ENCODE measurements at regions not wholly inside any gene's neighbourhood (a gene's known extent, or its start where the extent isn't known, plus 50 kb on each side); places are given as distances from the start of the nearest gene placed in this dataset.
"Not testable (repeated sequence)": the region's sequence is repeated elsewhere in the genome, so short reads cannot be mapped to it uniquely, and the experiment has no call there.

GRCh38 chr7:81446212-81446611, 323.6 kb downstream of the HGF start:
- H3K9me3 ChIP-seq, result no peaks in the 10 kb centered on the region
- TF ChIP-seq CTCF (IDR thresholded peaks at IDR 0.05), result no peak
- H3K36me3 ChIP-seq, result no peaks in the 10 kb centered on the region
- H3K4me1 ChIP-seq, result no peaks in the 10 kb centered on the region
- H3K4me3 ChIP-seq, result no peak overlapping the region
- DNase-seq, result no peak
- no peak overlapping the region for H3K27ac ChIP-seq
- no peak for ATAC-seq
- no peaks in the 10 kb centered on the region for H3K27me3 ChIP-seq
- intact Hi-C loops (cut with DNase I), result no loop called here

GRCh38 chr7:81445462-81445861, 324.4 kb downstream of the HGF start:
- Histone ChIP-seq H3K4me3 (no peak overlapping the region), H3K4me1 (no peaks in the 10 kb centered on the region), H3K36me3 (no peaks in the 10 kb centered on the region), H3K27ac (no peak overlapping the region), H3K27me3 (no peaks in the 10 kb centered on the region), H3K9me3 (no peaks in the 10 kb centered on the region)
- TF ChIP-seq CTCF (IDR thresholded peaks at IDR 0.05), result no peak
- intact Hi-C loops (cut with DNase I), result no loop called here
- DNase-seq (no peak), ATAC-seq (no peak)

GRCh38 chr7:81441750-81442149, 328.1 kb downstream of the HGF start:
- no peaks in the 10 kb centered on the region for H3K36me3 ChIP-seq
- DNase-seq (no peak), ATAC-seq (no peak)
- no peaks in the 10 kb centered on the region for H3K9me3 ChIP-seq
- H3K27me3 ChIP-seq, result no peaks in the 10 kb centered on the region
- H3K4me1 ChIP-seq, result no peaks in the 10 kb centered on the region
- H3K27ac ChIP-seq, result no peak overlapping the region
- no peak overlapping the region for H3K4me3 ChIP-seq
- no peak for TF ChIP-seq CTCF (IDR thresholded peaks at IDR 0.05)
- intact Hi-C loops (cut with DNase I), result no loop called here

GRCh38 chr7:81439591-81439990, 330.3 kb downstream of the HGF start:
- no peak overlapping the region for H3K27ac ChIP-seq
- no peaks in the 10 kb centered on the region for H3K4me1 ChIP-seq
- DNase-seq (no peak), ATAC-seq (no peak)
- H3K4me3 ChIP-seq, result no peak overlapping the region
- intact Hi-C loops (cut with DNase I), result no loop called here
- no peaks in the 10 kb centered on the region for H3K27me3 ChIP-seq
- H3K9me3 ChIP-seq, result no peaks in the 10 kb centered on the region
- no peaks in the 10 kb centered on the region for H3K36me3 ChIP-seq
- TF ChIP-seq CTCF (IDR thresholded peaks at IDR 0.05), result no peak

GRCh38 chr7:81437160-81437559, 332.7 kb downstream of the HGF start:
- intact Hi-C loops (cut with DNase I); H3K36me3 ChIP-seq; H3K9me3 ChIP-seq; H3K27ac ChIP-seq; H3K4me1 ChIP-seq; H3K4me3 ChIP-seq; H3K27me3 ChIP-seq; DNase-seq; ATAC-seq: not testable (repeated sequence)

- TF ChIP-seq CTCF (IDR thresholded peaks at IDR 0.05), result no peak
- Histone ChIP-seq H3K27ac (no peak overlapping the region), H3K4me1 (no peaks in the 10 kb centered on the region), H3K4me3 (no peak overlapping the region), H3K9me3 (no peaks in the 10 kb centered on the region), H3K36me3 (no peaks in the 10 kb centered on the region), H3K27me3 (no peaks in the 10 kb centered on the region)
- DNase-seq, result no peak
- intact Hi-C loops (cut with DNase I), result no loop called here
- ATAC-seq, result no peak
These were observed 336.0 kb downstream of the HGF start for GRCh38 chr7:81433692-81434331.
